ENCODE measurements at regions not wholly inside any gene's neighbourhood (a gene's known extent, or its start where the extent isn't known, plus 50 kb on each side); places are given as distances from the start of the nearest gene placed in this dataset.
"Not testable (repeated sequence)": the region's sequence is repeated elsewhere in the genome, so short reads cannot be mapped to it uniquely, and the experiment has no call there.

- not testable (repeated sequence) for H3K4me1 ChIP-seq (ENCODE audit: control insufficient read depth in 2 of 2, insufficient read depth in 2 of 2, low read length in 2 of 2); H3K36me3 ChIP-seq (ENCODE audit: control insufficient read depth in 2 of 2, insufficient read depth in 2 of 2, low read length in 2 of 2); H3K27ac ChIP-seq (ENCODE audit: low read depth in 2 of 2, low read length in 2 of 2); H3K27me3 ChIP-seq (ENCODE audit: control insufficient read depth in 2 of 2, insufficient read depth in 2 of 2, low read length in 2 of 2); H3K4me3 ChIP-seq (ENCODE audit: low read length in 2 of 2); H3K9me3 ChIP-seq (ENCODE audit: control insufficient read depth in 2 of 2, low read length in 2 of 2); H3K9ac ChIP-seq (ENCODE audit: low read depth in 1 of 2, low read length in 2 of 2)
Measured at GRCh38 chr2:91573755-91574154, 2882.3 kb downstream of the RPIA start.

- not testable (repeated sequence) for H3K27ac ChIP-seq (ENCODE audit: low read depth in 2 of 2, low read length in 2 of 2); H3K4me1 ChIP-seq (ENCODE audit: control insufficient read depth in 2 of 2, insufficient read depth in 2 of 2, low read length in 2 of 2); H3K36me3 ChIP-seq (ENCODE audit: control insufficient read depth in 2 of 2, insufficient read depth in 2 of 2, low read length in 2 of 2); H3K9me3 ChIP-seq (ENCODE audit: control insufficient read depth in 2 of 2, low read length in 2 of 2); H3K27me3 ChIP-seq (ENCODE audit: control insufficient read depth in 2 of 2, insufficient read depth in 2 of 2, low read length in 2 of 2); H3K9ac ChIP-seq (ENCODE audit: low read depth in 1 of 2, low read length in 2 of 2); H3K4me3 ChIP-seq (ENCODE audit: low read length in 2 of 2)
Measured at GRCh38 chr2:91574255-91574654, 2882.8 kb downstream of the RPIA start.

- H3K4me3 ChIP-seq (ENCODE audit: low read length in 2 of 2); H3K36me3 ChIP-seq (ENCODE audit: control insufficient read depth in 2 of 2, insufficient read depth in 2 of 2, low read length in 2 of 2); H3K9me3 ChIP-seq (ENCODE audit: control insufficient read depth in 2 of 2, low read length in 2 of 2); H3K27me3 ChIP-seq (ENCODE audit: control insufficient read depth in 2 of 2, insufficient read depth in 2 of 2, low read length in 2 of 2); H3K4me1 ChIP-seq (ENCODE audit: control insufficient read depth in 2 of 2, insufficient read depth in 2 of 2, low read length in 2 of 2); H3K27ac ChIP-seq (ENCODE audit: low read depth in 2 of 2, low read length in 2 of 2); H3K9ac ChIP-seq (ENCODE audit: low read depth in 1 of 2, low read length in 2 of 2): not testable (repeated sequence)
Measured at GRCh38 chr2:91575701-91576100, 2884.2 kb downstream of the RPIA start.

GRCh38 chr2:91577406-91577805 is 2885.9 kb downstream of the RPIA start:
- not testable (repeated sequence) for H3K9ac ChIP-seq (ENCODE audit: low read depth in 1 of 2, low read length in 2 of 2); H3K4me1 ChIP-seq (ENCODE audit: control insufficient read depth in 2 of 2, insufficient read depth in 2 of 2, low read length in 2 of 2); H3K4me3 ChIP-seq (ENCODE audit: low read length in 2 of 2); H3K9me3 ChIP-seq (ENCODE audit: control insufficient read depth in 2 of 2, low read length in 2 of 2); H3K36me3 ChIP-seq (ENCODE audit: control insufficient read depth in 2 of 2, insufficient read depth in 2 of 2, low read length in 2 of 2); H3K27ac ChIP-seq (ENCODE audit: low read depth in 2 of 2, low read length in 2 of 2); H3K27me3 ChIP-seq (ENCODE audit: control insufficient read depth in 2 of 2, insufficient read depth in 2 of 2, low read length in 2 of 2)

- H3K27ac ChIP-seq (ENCODE audit: low read depth in 2 of 2, low read length in 2 of 2); H3K4me1 ChIP-seq (ENCODE audit: control insufficient read depth in 2 of 2, insufficient read depth in 2 of 2, low read length in 2 of 2); H3K9me3 ChIP-seq (ENCODE audit: control insufficient read depth in 2 of 2, low read length in 2 of 2): not testable (repeated sequence)
Measured at GRCh38 chr2:91578678-91579077, 2887.2 kb downstream of the RPIA start.

GRCh38 chr2:91579555-91579954 is 2888.1 kb downstream of the RPIA start:
- not testable (repeated sequence) for H3K9ac ChIP-seq (ENCODE audit: low read depth in 1 of 2, low read length in 2 of 2); H3K4me1 ChIP-seq (ENCODE audit: control insufficient read depth in 2 of 2, insufficient read depth in 2 of 2, low read length in 2 of 2); H3K9me3 ChIP-seq (ENCODE audit: control insufficient read depth in 2 of 2, low read length in 2 of 2); H3K27ac ChIP-seq (ENCODE audit: low read depth in 2 of 2, low read length in 2 of 2); H3K36me3 ChIP-seq (ENCODE audit: control insufficient read depth in 2 of 2, insufficient read depth in 2 of 2, low read length in 2 of 2); H3K27me3 ChIP-seq (ENCODE audit: control insufficient read depth in 2 of 2, insufficient read depth in 2 of 2, low read length in 2 of 2); H3K4me3 ChIP-seq (ENCODE audit: low read length in 2 of 2)

More at GRCh38 chr2:91578678-91579077, 2887.2 kb downstream of the RPIA start:
- H3K36me3 ChIP-seq (ENCODE audit: control insufficient read depth in 2 of 2, insufficient read depth in 2 of 2, low read length in 2 of 2); H3K27me3 ChIP-seq (ENCODE audit: control insufficient read depth in 2 of 2, insufficient read depth in 2 of 2, low read length in 2 of 2); H3K9ac ChIP-seq (ENCODE audit: low read depth in 1 of 2, low read length in 2 of 2); H3K4me3 ChIP-seq (ENCODE audit: low read length in 2 of 2): not testable (repeated sequence)

GRCh38 chr2:91580043-91580442 is 2888.6 kb downstream of the RPIA start:
- H3K27me3 ChIP-seq (ENCODE audit: control insufficient read depth in 2 of 2, insufficient read depth in 2 of 2, low read length in 2 of 2); H3K27ac ChIP-seq (ENCODE audit: low read depth in 2 of 2, low read length in 2 of 2); H3K36me3 ChIP-seq (ENCODE audit: control insufficient read depth in 2 of 2, insufficient read depth in 2 of 2, low read length in 2 of 2); H3K9me3 ChIP-seq (ENCODE audit: control insufficient read depth in 2 of 2, low read length in 2 of 2); H3K4me1 ChIP-seq (ENCODE audit: control insufficient read depth in 2 of 2, insufficient read depth in 2 of 2, low read length in 2 of 2); H3K4me3 ChIP-seq (ENCODE audit: low read length in 2 of 2); H3K9ac ChIP-seq (ENCODE audit: low read depth in 1 of 2, low read length in 2 of 2): not testable (repeated sequence)

GRCh38 chr2:91587098-91587497 is 2895.6 kb downstream of the RPIA start:
- not testable (repeated sequence) for H3K27ac ChIP-seq (ENCODE audit: low read depth in 2 of 2, low read length in 2 of 2); H3K4me3 ChIP-seq (ENCODE audit: low read length in 2 of 2); H3K9me3 ChIP-seq (ENCODE audit: control insufficient read depth in 2 of 2, low read length in 2 of 2); H3K36me3 ChIP-seq (ENCODE audit: control insufficient read depth in 2 of 2, insufficient read depth in 2 of 2, low read length in 2 of 2); H3K27me3 ChIP-seq (ENCODE audit: control insufficient read depth in 2 of 2, insufficient read depth in 2 of 2, low read length in 2 of 2); H3K4me1 ChIP-seq (ENCODE audit: control insufficient read depth in 2 of 2, insufficient read depth in 2 of 2, low read length in 2 of 2); H3K9ac ChIP-seq (ENCODE audit: low read depth in 1 of 2, low read length in 2 of 2)

- H3K4me3 ChIP-seq (ENCODE audit: low read length in 2 of 2); H3K27ac ChIP-seq (ENCODE audit: low read depth in 2 of 2, low read length in 2 of 2); H3K4me1 ChIP-seq (ENCODE audit: control insufficient read depth in 2 of 2, insufficient read depth in 2 of 2, low read length in 2 of 2); H3K9ac ChIP-seq (ENCODE audit: low read depth in 1 of 2, low read length in 2 of 2); H3K9me3 ChIP-seq (ENCODE audit: control insufficient read depth in 2 of 2, low read length in 2 of 2); H3K27me3 ChIP-seq (ENCODE audit: control insufficient read depth in 2 of 2, insufficient read depth in 2 of 2, low read length in 2 of 2); H3K36me3 ChIP-seq (ENCODE audit: control insufficient read depth in 2 of 2, insufficient read depth in 2 of 2, low read length in 2 of 2): not testable (repeated sequence)
Measured at GRCh38 chr2:91587908-91588535, 2896.5 kb downstream of the RPIA start.

- not testable (repeated sequence) for H3K27me3 ChIP-seq (ENCODE audit: control insufficient read depth in 2 of 2, insufficient read depth in 2 of 2, low read length in 2 of 2); H3K4me3 ChIP-seq (ENCODE audit: low read length in 2 of 2); H3K27ac ChIP-seq (ENCODE audit: low read depth in 2 of 2, low read length in 2 of 2); H3K36me3 ChIP-seq (ENCODE audit: control insufficient read depth in 2 of 2, insufficient read depth in 2 of 2, low read length in 2 of 2); H3K9me3 ChIP-seq (ENCODE audit: control insufficient read depth in 2 of 2, low read length in 2 of 2); H3K4me1 ChIP-seq (ENCODE audit: control insufficient read depth in 2 of 2, insufficient read depth in 2 of 2, low read length in 2 of 2); H3K9ac ChIP-seq (ENCODE audit: low read depth in 1 of 2, low read length in 2 of 2)
Measured at GRCh38 chr2:91588782-91589223, 2897.3 kb downstream of the RPIA start.
